HepG2 (cell line): ENCODE measurements at regions not wholly inside any gene's neighbourhood (a gene's known extent, or its start where the extent isn't known, plus 50 kb on each side); places are given as distances from the start of the nearest gene placed in this dataset.
A peak's percentile ranks its signal among the peaks of the same experiment; 100 is the strongest.

Experiments
- ATAC-seq: fragments of 200-7000 bp; cut with Tn5 transposase; 3 replicates; pipeline ENCODE4 v1.9.1; 2020; ENCODE audit warnings: mild to moderate bottlenecking, moderate library complexity
- BruUV-seq: library from RNA; stranded (reverse); fragments of 400-500 nt; replicated peaks from 2 replicates; lab custom pipeline; 2021; lab: Mats Ljungman, UMichigan
- CTCF ChIA-PET: fragments of 300-600 bp; formaldehyde crosslinking; extraction: SDS; loops from one replicate; lab custom pipeline; 2021; ENCODE audit warnings: low total read pairs, inconsistent platforms, low intra/inter-chr PET ratio; lab: Yijun Ruan, JAX
- POLR2A ChIA-PET: fragments of 350-600 bp; sonication (Branson Sonifier 250); formaldehyde crosslinking; loops from one replicate; lab custom pipeline; 2020; ENCODE audit warnings: antibody characterized with exemption, inconsistent platforms; lab: Yijun Ruan, JAX
- DNase-seq: peaks from one replicate; pipeline ENCODE4 v3.0.0-alpha.2; 2015; ENCODE audit warnings: low spot score
- FAIRE-seq: peaks from 3 replicates; lab custom pipeline; 2011; peaks lifted over from hg19 to GRCh38; lab: Jason Lieb, UNC
- H2AFZ ChIP-seq: one replicate; pipeline ENCODE4 v1.6.1; 2011; ENCODE audit warnings: low read length, inconsistent platforms
- H3K27ac ChIP-seq: fragments of 300-600 bp; 3 replicates; pipeline ENCODE4 v1.8.0; 2011; ENCODE audit warnings: mixed run types, mild to moderate bottlenecking, mixed read lengths, low read length, inconsistent platforms; ENCODE audit not compliant: insufficient read depth; ENCODE audit errors: extremely low read length
- H3K27me3 ChIP-seq, 2 experiments: fragments of 200-600 bp in 1 of 2; 2 replicates in 1 of 2; 3 replicates in 1 of 2; pipeline versions ENCODE4 v1.6.0 to v1.8.0; 2011; ENCODE audit warnings: low read length in 2 of 2, mild to moderate bottlenecking in 2 of 2, moderate library complexity in 2 of 2, inconsistent platforms in 1 of 2; ENCODE audit not compliant: insufficient read depth in 2 of 2, control insufficient read depth in 1 of 2
- H3K36me3 ChIP-seq, 2 experiments: fragments of 200-600 bp in 1 of 2; replicated peaks in 1 of 2; 2 replicates in 1 of 2; 3 replicates in 1 of 2; pipeline versions ENCODE4 v1.5.1 to v1.8.0; 2011; ENCODE audit warnings: low read length in 2 of 2, inconsistent platforms in 1 of 2; ENCODE audit not compliant: insufficient read depth in 2 of 2, control insufficient read depth in 1 of 2
- H3K4me1 ChIP-seq: 2 replicates; pipeline ENCODE4 v1.5.1; 2012; ENCODE audit warnings: low read length, inconsistent platforms; ENCODE audit not compliant: insufficient read depth
- H3K4me2 ChIP-seq: 2 replicates; pipeline ENCODE4 v1.6.0; 2011; ENCODE audit warnings: low read depth, low read length, inconsistent platforms
- H3K4me3 ChIP-seq, 3 experiments: fragments of 200-600 bp in 1 of 3; sonication (generic), shearing (Covaris generic) in 1 of 3; replicated peaks in 1 of 3; 2 replicates each; pipeline ENCODE4 v1.5.1; 2011 to 2016; ENCODE audit warnings: low read length in 3 of 3, inconsistent platforms in 2 of 3, low read depth in 2 of 3, mild to moderate bottlenecking in 2 of 3, control low read depth in 1 of 3, mixed read lengths in 1 of 3; ENCODE audit not compliant: insufficient read depth in 1 of 3
- H3K79me2 ChIP-seq: one replicate; pipeline ENCODE4 v1.6.1; 2011; ENCODE audit warnings: low read length, inconsistent platforms; ENCODE audit not compliant: insufficient read depth
- H3K9ac ChIP-seq: 2 replicates; pipeline ENCODE4 v1.6.0; 2011; ENCODE audit warnings: mild to moderate bottlenecking, low read depth, low read length, inconsistent platforms; ENCODE audit not compliant: insufficient read depth
- H3K9me3 ChIP-seq: 2 replicates; pipeline ENCODE4 v1.5.1; 2012; ENCODE audit warnings: mild to moderate bottlenecking, low read length
- H4K20me1 ChIP-seq: 2 replicates; pipeline ENCODE4 v1.6.0; 2011; ENCODE audit warnings: inconsistent platforms, mild to moderate bottlenecking, low read length, moderate library complexity; ENCODE audit not compliant: insufficient read depth
- AGO2 ChIP-seq: fragments of 200-400 bp; formaldehyde crosslinking; optimal IDR thresholded peaks from 2 replicates; pipeline ENCODE3; 2017; ENCODE audit warnings: mild to moderate bottlenecking, low read depth, low read length, moderate library complexity
- MAFK ChIP-seq, 2 experiments: IDR thresholded peaks in 1 of 2; conservative IDR thresholded peaks in 1 of 2; 2 replicates each; pipeline ENCODE4 v1.6.1; 2011; ENCODE audit warnings: improper control_type of control experiment in 2 of 2, low read length in 2 of 2
- PCBP1 ChIP-seq: fragments of 200-400 bp; formaldehyde crosslinking; IDR thresholded peaks from 2 replicates; pipeline ENCODE4 v1.6.1; 2017; ENCODE audit warnings: mild to moderate bottlenecking, low read depth, low read length, borderline replicate concordance
- ZNF713 ChIP-seq: sonication (generic); formaldehyde crosslinking; IDR thresholded peaks from 2 replicates; pipeline ENCODE4 v1.4.0; 2020; ENCODE audit warnings: mild to moderate bottlenecking, missing genetic modification reagents
- WGBS: methylation state at CpG from one replicate; pipeline ENCODE4 v1.1.6; 2017; ENCODE audit warnings: low lambda C conversion rate; 5-methylcytosine and 5-hydroxymethylcytosine counted together
- in situ Hi-C: cut with HindIII; loops from 2 replicates; pipeline ENCODE4 v1.10.0; 2017; ENCODE audit warnings: low pct_unique_long_range_greater_than_20kb; ENCODE audit not compliant: extremely low pct_ligation_motif_present
- intact Hi-C: fragments of 100-400 bp; cut with micrococcal nuclease; formaldehyde crosslinking; loops from one replicate; pipeline ENCODE4 v1.10.0; 2022; ENCODE audit not compliant: unreplicated experiment
- TF ChIP-seq, protein P1 (sequence below): sonication (generic); formaldehyde crosslinking; conservative IDR thresholded peaks from 2 replicates; pipeline ENCODE4 v1.8.0; 2022; ENCODE audit warnings: mild to moderate bottlenecking, moderate library complexity, missing genetic modification reagents
- TF ChIP-seq, protein P2 (sequence below), 2 experiments: sonication (generic) in 1 of 2; formaldehyde crosslinking in 1 of 2; IDR thresholded peaks; 2 replicates each; pipeline versions ENCODE4 v1.4.0 to v1.6.1; 2016 to 2020; ENCODE audit warnings: borderline replicate concordance in 1 of 2, low read depth in 1 of 2, mild to moderate bottlenecking in 1 of 2, missing genetic modification reagents in 1 of 2

DNA sequence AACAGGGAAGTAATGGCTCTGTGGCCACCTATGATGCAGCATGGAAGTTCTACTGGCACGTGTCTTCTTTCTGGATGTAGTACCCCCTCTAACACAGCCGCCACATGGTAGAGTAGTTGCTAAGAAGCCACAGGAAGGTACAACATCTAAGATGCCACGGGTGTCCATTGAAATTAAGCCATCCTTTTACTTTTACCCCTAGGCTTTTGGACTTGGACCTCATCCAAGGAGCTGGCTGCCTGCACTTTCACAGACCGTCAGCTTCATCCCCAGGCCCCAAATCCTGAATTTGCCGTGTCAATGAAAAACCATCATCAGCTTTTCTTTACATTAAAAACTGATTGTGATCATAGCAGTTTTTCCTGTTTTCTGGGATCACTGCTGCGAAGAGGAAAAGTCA, 102.4 kb downstream of the RPL27A start:
- POLR2A ChIA-PET, result no interaction called here

DNA sequence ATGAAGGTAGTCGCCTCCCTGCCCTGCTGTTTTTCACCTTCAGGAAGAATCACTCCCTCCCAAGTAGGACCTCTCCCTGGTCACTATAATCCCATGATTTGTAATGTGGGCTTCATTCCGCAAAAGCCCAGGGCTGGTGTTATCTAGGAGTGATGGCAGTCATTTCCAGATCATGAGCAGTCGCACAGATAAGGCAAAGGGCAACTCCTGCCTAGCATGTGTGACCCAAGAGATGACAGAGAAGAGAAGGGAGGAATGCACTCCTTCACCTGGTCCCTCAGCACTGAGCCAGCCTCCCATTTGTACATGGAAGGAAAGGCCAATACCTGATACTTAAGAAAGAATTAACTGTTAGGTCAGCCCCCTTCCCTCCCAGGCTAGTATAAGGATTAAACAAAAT, 102.9 kb downstream of the RPL27A start:
- Histone ChIP-seq H2AFZ (no peak overlapping the region), H3K9ac (no peak overlapping the region), H3K36me3 (no peaks in the 10 kb centered on the region), H3K4me1 (0 out of 2 replicates have a peak, but pooled peaks cover 8% of the 10 kb centered on the region), H3K4me3 (no peak overlapping the region), H3K27ac (no peak overlapping the region), H3K4me2 (no peak overlapping the region), H4K20me1 (no peaks in the 10 kb centered on the region), H3K79me2 (peaks cover 2% of the 10 kb centered on the region), H3K27me3 (no peaks in the 10 kb centered on the region), H3K9me3 (no peaks in the 10 kb centered on the region)
- TF ChIP-seq, protein P1, sequence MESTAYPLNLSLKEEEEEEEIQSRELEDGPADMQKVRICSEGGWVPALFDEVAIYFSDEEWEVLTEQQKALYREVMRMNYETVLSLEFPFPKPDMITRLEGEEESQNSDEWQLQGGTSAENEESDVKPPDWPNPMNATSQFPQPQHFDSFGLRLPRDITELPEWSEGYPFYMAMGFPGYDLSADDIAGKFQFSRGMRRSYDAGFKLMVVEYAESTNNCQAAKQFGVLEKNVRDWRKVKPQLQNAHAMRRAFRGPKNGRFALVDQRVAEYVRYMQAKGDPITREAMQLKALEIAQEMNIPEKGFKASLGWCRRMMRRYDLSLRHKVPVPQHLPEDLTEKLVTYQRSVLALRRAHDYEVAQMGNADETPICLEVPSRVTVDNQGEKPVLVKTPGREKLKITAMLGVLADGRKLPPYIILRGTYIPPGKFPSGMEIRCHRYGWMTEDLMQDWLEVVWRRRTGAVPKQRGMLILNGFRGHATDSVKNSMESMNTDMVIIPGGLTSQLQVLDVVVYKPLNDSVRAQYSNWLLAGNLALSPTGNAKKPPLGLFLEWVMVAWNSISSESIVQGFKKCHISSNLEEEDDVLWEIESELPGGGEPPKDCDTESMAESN (CRISPR knock-in tag), result no peak
- TF ChIP-seq ZNF713 (CRISPR knock-in tag) (no peak), AGO2 (no peak)
- TF ChIP-seq, protein P2, sequence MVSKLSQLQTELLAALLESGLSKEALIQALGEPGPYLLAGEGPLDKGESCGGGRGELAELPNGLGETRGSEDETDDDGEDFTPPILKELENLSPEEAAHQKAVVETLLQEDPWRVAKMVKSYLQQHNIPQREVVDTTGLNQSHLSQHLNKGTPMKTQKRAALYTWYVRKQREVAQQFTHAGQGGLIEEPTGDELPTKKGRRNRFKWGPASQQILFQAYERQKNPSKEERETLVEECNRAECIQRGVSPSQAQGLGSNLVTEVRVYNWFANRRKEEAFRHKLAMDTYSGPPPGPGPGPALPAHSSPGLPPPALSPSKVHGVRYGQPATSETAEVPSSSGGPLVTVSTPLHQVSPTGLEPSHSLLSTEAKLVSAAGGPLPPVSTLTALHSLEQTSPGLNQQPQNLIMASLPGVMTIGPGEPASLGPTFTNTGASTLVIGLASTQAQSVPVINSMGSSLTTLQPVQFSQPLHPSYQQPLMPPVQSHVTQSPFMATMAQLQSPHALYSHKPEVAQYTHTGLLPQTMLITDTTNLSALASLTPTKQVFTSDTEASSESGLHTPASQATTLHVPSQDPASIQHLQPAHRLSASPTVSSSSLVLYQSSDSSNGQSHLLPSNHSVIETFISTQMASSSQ (IDR thresholded peaks at IDR 0.05; ENCODE audit: low read depth), result no peak
- TF ChIP-seq, protein P2 (CRISPR knock-in tag; IDR thresholded peaks at IDR 0.05; ENCODE audit: borderline replicate concordance), result no peak
- in situ Hi-C loops, result no loop called here
- 98% methylated on average over 3 of the region's 3 CpGs for WGBS
- ATAC-seq, result no peak
- FAIRE-seq, result no peak
- ChIA-PET CTCF (no interaction called here), POLR2A (no interaction called here)
- no TSS peak for BruUV-seq
- intact Hi-C loops, result no loop called here
- DNase-seq, result no peak

More for the DNA sequence above, 102.4 kb downstream of the RPL27A start:
- Histone ChIP-seq H3K27ac (no peak overlapping the region), H3K4me1 (0 out of 2 replicates have a peak, but pooled peaks cover 3% of the 10 kb centered on the region), H4K20me1 (no peaks in the 10 kb centered on the region), H3K4me2 (no peak overlapping the region), H3K36me3 (no peaks in the 10 kb centered on the region; a peak in 1 of 5 replicates), H3K4me3 (no peak overlapping the region), H3K9me3 (no peaks in the 10 kb centered on the region), H3K79me2 (peaks cover 2% of the 10 kb centered on the region), H3K9ac (no peak overlapping the region)
- WGBS, result 98% methylated on average over 6 of the region's 6 CpGs
- FAIRE-seq (no peak), DNase-seq (no peak), ATAC-seq (no peak)
- no TSS peak for BruUV-seq
- in situ Hi-C loops (no loop called here), intact Hi-C loops (no loop called here)
- TF ChIP-seq MAFK (conservative IDR thresholded peaks at IDR 0.05 in 1 of 2, IDR thresholded peaks at IDR 0.05 in 1 of 2; ENCODE audit: low read length in 2 of 2) (0 out of 4 replicates have a peak, but pooled peaks of 1 of the 2 experiments have one; percentile 2), PCBP1 (no peak)
- TF ChIP-seq, all 625 proteins: peak for 1
- CTCF ChIA-PET, result no interaction called here
- no peak overlapping the region for H2AFZ ChIP-seq
- no peaks in the 10 kb centered on the region for H3K27me3 ChIP-seq
